Left colon (tissue), 2 donors: ENCODE measurements at regions not wholly inside any gene's neighbourhood (a gene's known extent, or its start where the extent isn't known, plus 50 kb on each side); places are given as distances from the start of the nearest gene placed in this dataset.
"Not testable (repeated sequence)": the region's sequence is repeated elsewhere in the genome, so short reads cannot be mapped to it uniquely, and the experiment has no call there.

Source experiments
- ATAC-seq: fragments of 200-7000 bp; cut with Tn5 transposase; one replicate; pipeline ENCODE4 v1.9.1; 2020; ENCODE audit warnings: mild to moderate bottlenecking, moderate library complexity
- DNase-seq, 2 donors: peaks; one replicate each; pipeline ENCODE4 v3.0.0-alpha.2; 2020
- intact Hi-C, 2 donors: fragments of 100-400 bp; cut with DNase I in 1 of 2; cut with micrococcal nuclease in 1 of 2; formaldehyde crosslinking; loops; one replicate each; pipeline versions ENCODE4 v1.11.2 to v1.14.0; 2022; cut with DNase I, micrococcal nuclease
- donor health status: DM: no; HTN: no; CAD: no.
- donor health status: DM: yes; HTN: yes; CAD: no.

DNA sequence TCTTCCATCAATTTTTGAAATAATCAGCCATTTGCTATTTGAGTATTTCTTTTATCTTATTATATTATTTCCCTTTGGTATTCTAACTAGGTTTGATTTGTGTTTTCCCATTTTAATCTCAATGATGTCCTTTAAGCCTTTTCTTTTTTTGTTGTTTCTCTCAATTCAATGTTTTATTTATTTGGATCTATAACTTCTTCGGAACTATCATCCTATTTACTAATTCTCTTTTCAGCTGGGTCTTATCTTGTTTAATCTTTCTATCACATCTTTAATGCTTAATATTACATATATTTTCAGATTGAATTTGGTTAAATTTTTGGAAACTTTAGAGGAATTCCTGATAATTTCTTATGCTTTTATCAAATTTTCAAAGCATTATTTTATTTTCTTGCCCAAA is 448.3 kb downstream of the SOX11 start:
- intact Hi-C loops: no loop called here
- ATAC-seq: no peak

DNA sequence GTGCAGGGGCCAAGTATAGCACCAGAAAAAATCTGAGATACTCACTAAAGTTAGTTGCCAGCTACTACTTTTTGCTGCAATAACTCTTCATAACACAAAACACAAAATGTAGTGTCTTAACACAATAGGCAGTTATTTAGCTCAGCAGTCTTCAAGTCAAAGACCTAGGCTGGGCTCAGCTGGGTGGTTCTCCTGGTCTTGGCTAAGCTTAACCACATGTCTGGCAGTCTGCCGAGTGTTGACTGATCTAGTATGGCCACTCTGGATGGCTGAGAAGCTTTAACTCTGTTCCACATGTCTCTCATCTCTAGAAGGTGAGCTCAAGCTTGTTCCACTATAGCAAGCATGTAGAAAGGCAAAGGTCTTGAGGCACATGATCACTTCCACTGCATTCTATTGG is 451.6 kb downstream of the SOX11 start:
- intact Hi-C loops: no loop called here
- DNase-seq (no peak), ATAC-seq (no peak)

More for the DNA sequence above, 448.3 kb downstream of the SOX11 start:
- DNase-seq: no peak

DNA sequence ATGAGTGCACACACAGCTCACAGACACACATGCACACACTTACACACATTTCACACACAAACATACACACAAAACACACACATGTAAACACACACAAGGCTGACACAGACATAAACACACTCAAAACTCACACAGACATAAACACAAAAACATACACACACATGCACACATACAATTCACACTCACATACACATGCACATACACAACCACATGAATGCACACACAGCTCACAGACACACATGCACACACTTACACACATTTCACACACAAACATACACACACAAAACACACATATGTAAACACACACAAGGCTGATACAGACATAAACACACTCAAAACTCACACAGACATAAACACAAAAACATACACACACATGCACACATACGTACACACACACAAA is 455.0 kb downstream of the SOX11 start:
- intact Hi-C loops, DNase-seq, ATAC-seq: not testable (repeated sequence)

DNA sequence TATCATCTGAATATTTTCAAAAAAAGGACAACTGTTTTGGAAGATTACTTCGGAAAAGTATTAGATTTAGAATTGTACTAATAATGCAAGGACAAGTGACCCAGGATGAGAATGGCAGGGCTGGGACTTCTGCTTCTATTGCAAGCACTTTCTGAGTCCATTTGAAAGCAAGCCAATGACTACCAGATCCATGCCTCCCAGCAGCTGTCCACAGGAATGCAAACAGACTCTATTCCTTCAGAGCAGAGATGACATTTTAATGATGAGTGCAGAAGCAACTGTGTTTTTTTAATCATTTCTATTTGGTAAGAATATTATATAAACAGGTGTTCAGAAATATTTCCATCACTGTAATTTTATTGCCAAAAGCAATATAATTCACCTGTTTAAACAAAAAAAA is 456.7 kb downstream of the SOX11 start:
- intact Hi-C loops: no loop called here
- ATAC-seq (no peak), DNase-seq (no peak)

DNA sequence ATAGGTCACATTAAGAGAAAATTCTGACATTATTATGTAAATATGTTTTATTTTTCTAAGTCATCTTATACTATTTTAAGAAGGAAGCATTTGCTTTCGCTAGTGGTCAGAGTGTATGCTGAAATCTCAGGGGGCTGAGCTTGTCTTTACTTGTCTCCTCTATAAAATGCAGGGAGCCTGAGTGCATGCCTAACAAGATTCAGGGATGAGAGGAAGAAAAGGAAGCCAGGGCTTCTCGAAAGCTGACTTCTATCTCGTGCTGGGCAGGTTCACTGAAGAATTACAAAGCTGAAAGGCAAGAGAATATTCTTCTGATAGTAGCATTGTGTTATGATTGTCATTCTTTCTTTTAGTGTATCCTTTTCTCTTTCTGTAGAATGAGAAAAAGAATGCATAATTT is 467.4 kb downstream of the SOX11 start:
- DNase-seq: no peak
- intact Hi-C loops: no loop called here
- no peak for ATAC-seq

DNA sequence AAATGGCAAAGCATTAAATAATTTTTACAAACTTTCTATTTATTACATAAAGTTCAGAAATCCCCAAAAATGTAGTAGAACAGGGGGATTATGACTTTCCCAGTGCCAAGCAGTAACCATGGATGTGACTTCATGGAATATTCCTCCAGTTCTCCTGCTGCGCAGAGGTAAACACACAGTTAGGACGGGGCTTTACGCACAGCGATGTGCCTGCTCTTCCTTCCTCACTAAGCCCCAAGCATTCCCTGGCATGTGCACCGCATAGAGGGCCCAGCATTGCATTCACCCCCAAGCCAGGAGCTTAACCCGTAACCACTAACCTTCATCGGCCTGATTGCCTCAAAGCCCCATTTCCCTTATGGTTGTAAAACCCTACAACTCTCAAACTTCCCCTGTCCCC is 471.7 kb downstream of the SOX11 start:
- DNase-seq (no peak), ATAC-seq (no peak)
- intact Hi-C loops: no loop called here

DNA sequence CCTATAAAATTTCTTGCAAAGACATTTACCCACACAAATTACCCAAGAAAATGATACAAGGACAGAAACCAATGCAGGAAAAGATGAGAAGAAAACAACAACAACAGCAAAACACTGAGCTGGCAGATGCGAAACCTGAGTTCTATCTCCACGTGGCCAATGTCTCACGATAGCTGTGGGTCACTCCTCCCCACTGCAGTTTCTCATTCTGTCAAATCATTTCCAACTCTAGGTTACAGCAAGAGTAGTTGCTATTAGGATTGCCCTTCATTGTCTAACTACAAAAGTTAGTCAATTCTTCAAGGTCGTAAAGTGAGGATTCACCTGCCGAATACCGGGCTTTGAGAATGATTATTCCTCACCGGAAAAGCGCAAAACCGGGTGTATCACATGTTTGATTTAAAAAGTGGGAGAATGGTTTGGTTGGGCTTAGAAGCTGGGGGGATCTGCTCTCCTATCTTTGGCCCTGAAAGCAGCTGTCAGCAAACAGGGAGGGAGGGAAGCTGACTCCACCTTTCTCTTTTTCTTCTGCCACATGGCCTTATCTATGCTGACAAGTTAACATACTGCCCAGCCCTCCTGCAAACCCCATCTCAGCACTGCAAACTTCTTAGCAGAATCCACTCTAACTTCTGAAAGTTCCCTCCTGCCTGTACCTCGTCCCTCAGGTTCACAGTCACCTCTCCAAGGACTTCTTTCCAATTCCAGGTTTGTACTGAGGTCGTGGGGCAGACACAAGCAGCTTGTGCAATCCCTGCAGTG is 473.0 kb downstream of the SOX11 start:
- no peak for DNase-seq
- intact Hi-C loops: no loop called here
- no peak for ATAC-seq

DNA sequence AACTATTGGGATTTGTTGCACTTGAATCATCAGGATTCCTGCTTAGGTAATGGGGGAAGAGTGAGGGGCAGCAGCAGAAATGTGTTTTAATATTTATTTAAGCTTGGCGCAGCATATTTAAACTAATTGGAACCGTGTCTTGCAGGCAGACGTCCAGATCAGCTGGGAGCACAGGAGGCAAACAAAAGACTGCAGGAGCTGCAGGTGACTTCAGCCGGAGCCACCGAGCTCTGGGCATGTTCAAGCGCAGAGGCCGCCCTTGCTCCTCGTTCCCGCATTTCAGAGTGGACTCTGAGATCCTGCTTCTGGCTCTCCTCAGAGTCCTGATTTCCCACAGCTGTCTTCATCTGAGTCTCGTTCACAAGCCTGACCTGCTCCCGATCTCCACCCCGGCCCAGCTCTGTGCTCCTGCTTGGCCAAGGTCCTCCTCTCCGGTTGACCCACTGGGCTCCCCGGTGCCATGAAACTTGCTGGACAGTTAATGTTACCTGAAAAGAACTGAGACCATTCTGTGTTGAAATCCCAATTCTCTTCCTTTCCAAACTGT is 475.5 kb downstream of the SOX11 start:
- ATAC-seq: no peak
- no peak for DNase-seq
- intact Hi-C loops: no loop called here

DNA sequence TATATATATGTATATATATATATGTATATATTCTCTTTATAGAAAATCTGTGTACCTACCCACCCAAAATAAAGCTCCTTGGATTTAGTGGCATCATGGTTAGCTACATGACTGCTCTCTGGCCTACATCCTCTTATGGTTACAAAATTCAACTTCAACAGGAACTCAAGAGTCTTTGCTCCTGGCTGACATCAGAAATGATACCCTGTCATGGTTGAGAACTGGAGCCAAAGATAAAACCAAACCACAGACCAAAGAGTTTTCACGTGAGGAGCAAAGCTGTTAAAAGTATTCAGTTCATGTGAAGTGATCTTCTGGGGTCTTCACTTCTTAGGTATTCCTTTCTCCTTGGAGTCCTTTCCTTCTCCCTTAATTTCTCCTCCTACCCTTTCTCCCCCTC is 476.3 kb downstream of the SOX11 start:
- DNase-seq (no peak), ATAC-seq (no peak)
- intact Hi-C loops: no loop called here

DNA sequence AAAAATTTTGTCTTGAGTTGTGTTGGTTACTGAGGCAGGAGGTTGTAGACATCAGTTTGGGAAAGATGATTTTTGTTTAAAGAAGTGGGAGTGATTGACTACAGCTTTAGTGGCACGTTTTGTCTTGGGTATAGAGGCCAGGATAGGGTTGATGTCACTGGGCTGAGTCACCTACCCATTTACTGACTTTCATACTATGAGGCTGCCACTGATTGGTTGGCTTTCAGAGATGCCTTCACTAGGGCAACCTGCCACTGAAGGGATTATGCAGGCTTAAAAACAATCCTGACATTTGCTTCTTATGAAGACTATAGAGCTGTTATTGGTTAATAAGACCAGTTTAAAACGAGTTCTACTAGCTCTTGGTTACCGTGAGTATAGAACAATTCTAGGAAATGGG is 479.1 kb downstream of the SOX11 start:
- intact Hi-C loops: no loop called here
- ATAC-seq (no peak), DNase-seq (no peak)

DNA sequence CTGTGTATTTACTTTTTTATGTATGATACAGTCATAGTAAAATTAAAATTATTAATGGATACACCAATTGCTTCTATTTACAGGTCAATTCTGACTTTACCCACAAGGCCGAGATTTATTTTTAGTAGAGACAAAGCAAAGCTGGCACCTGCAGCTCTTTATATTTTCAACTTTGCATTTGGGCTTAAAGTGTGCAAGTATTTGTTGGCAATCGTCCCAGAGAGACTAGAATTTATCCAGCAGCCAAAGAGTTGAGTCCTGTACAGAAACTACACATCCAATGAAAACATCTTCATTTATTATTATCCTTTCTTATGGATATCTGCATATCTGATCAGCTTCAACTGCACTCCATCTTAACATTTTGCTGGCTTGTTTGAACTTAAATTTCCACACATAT is 485.6 kb downstream of the SOX11 start:
- intact Hi-C loops: no loop called here
- DNase-seq: no peak
- no peak for ATAC-seq

DNA sequence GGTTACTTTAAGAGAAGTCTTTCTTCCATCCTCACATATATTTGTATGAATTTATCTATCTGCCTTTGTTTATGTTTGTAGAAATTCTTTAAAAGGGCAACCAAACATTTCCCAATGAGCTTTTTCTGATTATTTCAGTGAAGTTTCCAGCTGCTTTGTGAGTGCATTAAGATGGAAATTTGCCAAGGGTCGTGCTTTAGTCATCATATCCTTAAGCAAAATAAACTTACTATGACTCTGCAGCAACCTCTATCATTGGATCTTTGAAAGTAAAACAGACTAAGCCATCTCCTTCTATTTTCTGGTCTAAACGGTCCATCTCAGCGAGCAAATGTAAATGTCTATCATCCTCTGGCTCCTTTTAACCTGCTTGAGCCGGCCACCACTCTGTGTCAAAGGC is 489.3 kb downstream of the SOX11 start:
- DNase-seq: no peak
- intact Hi-C loops: no loop called here
- no peak for ATAC-seq

DNA sequence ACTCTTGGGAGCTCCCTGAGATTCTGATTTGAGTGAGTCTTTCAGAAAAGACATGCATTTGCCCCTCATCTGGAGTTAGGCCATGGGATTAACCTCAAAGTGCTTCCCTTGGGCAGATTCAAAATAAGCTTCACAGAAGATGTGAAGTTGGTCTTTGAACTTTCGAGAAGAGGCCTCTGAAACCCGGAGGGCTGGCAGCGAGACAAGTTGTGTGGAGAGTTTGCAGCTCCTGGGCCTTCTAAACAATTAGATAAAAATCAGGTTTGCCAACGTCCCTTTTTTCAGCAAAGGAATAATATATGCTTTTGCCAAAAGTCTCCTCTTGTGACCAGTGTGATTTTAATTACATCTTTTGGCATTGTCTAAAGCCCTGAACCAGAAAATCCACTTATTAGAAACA is 489.7 kb downstream of the SOX11 start:
- DNase-seq: no peak
- ATAC-seq: no peak
- intact Hi-C loops: no loop called here

DNA sequence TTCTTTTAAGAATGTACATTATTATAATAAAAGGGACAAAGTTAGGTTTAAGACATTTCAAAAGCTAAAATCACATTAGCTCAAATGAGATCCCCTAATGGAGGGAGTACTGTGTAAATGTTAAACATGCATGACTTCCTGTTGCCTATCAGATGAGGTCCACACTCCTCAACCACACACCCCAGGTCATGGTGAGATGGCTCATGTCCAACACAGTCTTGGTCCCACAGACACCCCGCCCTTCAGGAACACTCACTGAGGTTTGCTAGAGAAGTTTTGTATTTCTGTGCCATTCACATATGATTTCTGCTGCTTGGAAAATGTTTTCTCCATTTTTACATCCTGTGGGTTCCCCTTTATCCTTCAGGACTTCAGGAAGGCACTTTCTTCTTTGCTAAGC is 491.0 kb downstream of the SOX11 start:
- DNase-seq (no peak), ATAC-seq (no peak)
- intact Hi-C loops: no loop called here

DNA sequence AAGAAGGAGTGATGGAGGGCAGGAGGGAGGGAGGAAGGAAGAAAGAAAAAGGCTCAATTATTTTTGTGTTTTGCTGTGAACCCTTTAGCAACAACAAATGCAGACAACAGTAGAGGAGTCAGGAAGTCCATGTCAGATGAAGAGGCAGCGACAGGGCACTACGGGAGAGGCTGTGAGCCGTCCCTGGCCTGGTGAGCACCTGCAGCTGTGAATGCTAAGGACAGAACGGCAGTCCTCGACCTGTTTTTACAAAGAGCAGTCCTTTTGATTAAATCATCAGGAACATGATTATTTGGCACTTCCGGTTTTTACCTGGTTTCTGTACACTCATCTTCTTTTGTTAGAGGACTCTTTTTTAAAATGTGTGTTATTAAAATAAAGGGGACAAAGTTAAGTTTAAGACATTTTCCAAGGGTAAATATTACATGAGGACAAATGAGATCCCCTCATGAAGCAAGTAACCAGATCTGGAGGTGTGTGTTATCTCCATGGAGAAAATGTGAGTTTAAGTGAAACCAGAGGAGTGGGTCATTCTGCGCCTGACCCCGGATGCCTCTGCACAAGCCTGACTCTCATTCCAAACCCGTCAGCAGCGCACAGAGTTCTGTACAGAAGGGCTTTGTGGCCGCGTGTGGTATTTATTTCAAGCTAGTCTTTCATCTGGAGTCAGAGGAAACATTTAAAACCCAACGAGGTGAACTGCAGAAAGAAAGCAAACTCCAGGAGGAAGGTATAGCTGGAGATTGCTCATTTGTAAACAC is 492.5 kb downstream of the SOX11 start:
- no peak for DNase-seq

DNA sequence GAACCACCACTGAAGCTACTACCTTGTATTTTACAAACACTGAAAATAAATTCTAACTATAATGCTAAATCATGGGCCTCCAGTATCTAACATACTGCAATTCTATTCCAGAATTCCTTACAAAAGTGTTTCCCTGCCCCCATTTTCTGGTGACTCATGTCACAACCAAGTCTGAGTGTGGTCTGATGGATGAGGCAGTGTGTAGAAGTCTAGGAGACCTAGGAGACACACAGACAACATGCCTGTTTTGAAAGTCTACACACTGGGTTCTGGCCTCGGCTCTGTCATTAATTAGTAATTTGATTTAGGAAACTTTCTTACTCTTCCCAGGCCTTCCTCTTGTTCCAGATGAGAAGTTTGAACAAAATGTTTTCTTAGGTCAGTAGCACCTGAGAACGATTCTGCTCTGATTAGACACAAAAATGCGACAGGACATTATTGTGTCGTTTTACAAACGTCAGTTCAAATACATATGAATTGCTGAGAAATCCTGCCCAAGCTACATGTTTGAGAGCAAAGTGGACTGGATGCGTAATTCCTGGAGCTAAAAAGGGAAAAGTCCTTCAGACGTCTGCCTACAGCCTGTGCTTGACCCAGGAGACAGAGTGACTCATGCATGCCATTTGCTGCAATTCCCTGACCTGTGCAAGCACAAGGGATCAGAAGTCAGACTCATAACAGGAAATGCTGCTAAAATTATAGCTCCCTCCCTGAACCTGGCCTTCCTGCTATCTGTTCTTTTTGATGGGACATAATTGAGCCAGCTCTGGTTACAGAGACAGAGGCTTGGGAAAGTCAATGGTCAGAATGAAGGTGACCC is 494.4 kb downstream of the SOX11 start:
- intact Hi-C loops: no loop called here
- DNase-seq: no peak
- ATAC-seq: peak; percentile 99

More for the DNA sequence above, 492.5 kb downstream of the SOX11 start:
- ATAC-seq: no peak
- intact Hi-C loops: no loop called here

DNA sequence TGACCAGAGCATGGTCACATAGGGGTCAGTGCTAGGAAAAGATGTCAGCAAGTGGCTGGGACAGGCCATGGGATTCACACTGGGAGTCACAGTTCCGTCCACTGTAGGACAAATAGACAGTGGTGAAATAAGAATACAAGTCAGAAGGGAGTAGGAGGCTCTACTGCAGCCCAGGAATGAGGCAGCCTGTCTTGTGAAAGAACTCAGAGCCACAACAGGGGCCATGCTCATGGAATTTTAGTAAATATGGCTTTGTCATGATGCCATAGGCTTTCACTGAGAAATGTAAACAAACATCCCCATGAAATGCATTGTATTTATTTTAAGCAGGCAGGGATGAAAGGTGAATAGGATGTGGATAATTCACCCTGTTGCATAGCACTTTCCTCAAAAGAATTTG is 504.3 kb downstream of the SOX11 start:
- ATAC-seq (no peak), DNase-seq (no peak)
- intact Hi-C loops: no loop called here

DNA sequence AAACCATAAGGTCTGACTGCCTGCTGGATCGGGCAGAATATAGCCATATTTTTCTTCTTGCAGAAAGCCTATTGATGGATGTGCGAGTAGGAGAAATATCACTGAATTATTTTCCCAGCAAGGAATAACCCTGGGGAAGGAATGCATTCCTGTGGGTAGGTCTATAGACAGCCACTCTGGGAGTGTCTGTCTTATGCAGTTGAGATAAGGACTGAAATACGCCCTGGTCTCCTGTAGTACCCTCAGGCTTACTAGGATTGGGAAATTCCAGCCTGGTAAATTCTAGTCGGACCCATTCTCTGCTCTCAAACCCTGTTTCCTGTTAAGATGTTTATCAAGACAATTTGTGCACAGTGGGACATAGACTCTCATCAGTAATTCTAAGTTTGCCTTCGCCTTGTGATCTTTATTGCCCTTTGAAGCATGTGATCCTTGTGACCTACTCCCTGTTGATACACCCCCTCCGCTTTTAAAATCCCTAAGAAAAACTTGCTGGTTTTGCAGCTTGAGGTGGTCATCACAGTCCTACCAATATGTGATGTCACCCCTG is 506.3 kb downstream of the SOX11 start:
- DNase-seq, ATAC-seq, intact Hi-C loops: not testable (repeated sequence)

DNA sequence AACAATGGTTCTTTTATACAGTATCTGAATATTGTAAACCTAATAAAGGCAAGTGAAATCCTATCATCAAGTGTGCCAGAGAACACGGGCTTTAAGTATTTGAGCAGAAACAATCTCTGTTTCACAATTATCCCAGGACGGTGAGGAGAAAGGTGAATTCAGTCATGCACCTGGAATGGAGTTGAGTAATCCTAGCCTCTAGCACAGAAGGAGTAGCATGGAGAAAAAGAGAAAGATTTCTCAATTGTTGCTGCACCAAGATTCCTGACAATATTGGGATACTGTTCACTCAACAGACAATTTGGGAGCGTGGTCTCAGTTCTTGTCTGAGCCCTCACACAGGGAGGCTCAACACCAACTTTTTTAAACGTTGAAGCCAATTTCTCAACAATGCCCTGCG is 510.6 kb downstream of the SOX11 start:
- DNase-seq: no peak
- intact Hi-C loops: no loop called here

More for the DNA sequence above, 510.6 kb downstream of the SOX11 start:
- peak; percentile 52 for ATAC-seq
